HG02885 (cell line): ENCODE measurements at regions not wholly inside any gene's neighbourhood (a gene's known extent, or its start where the extent isn't known, plus 50 kb on each side); places are given as distances from the start of the nearest gene placed in this dataset.
"Not testable (repeated sequence)": the region's sequence is repeated elsewhere in the genome, so short reads cannot be mapped to it uniquely, and the experiment has no call there.

Experiments used
- ATAC-seq: cut with Tn5 transposase; IDR thresholded peaks from one replicate; pipeline ENCODE4 v1.9.1; 2021; ENCODE audit warnings: mild to moderate bottlenecking; ENCODE audit not compliant: unreplicated experiment, poor library complexity

- no peak for ATAC-seq
These were observed 536.9 kb upstream of the HS3ST5 start for GRCh38 chr6:114879693-114880092.

GRCh38 chr6:114878091-114878490, 535.3 kb upstream of the HS3ST5 start:
- no peak for ATAC-seq

DNA sequence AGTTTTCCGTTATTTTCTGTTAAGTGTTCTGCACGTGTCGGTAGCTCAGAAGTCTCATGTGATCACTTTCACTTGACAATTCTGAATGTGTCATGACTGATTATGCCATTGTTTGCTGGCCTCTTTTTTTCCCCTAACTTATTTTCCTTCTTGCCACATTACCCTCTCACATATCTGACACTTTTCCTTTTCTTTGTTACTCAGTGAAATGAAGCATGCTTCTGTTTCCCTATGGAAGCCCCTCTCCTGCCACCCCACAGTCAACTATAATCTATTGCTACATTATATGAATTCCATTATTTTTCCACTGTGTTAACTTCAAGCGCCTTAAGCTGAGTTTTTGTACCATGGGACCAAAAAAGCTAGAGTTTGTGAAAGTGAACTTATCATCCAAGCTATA, 531.6 kb upstream of the HS3ST5 start:
- ATAC-seq = no peak

GRCh38 chr6:114865506-114865905, 522.7 kb upstream of the HS3ST5 start:
- not testable (repeated sequence) for ATAC-seq

DNA sequence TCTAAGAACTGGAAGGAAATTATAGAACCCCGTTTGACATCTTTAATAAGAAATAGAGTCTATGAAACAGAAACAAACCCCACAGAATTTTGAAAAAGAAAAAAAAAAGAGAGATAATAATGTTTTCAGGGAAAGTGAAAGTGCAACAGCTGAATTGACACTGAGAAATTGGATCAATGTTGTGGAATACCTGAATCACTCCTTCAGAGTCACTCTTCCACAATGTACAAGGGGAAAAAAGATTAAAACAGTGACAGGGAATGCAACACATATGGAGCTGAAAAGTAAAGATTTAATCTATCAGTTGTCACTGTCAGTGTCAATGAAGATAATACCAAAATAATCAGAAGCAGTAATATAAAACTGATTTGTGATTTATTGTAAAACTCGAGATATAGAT, 520.8 kb upstream of the HS3ST5 start:
- no peak for ATAC-seq

GRCh38 chr6:114862819-114863218, 520.0 kb upstream of the HS3ST5 start:
- no peak for ATAC-seq

- no peak for ATAC-seq
These were observed 519.2 kb upstream of the HS3ST5 start for GRCh38 chr6:114862064-114862463.

- no peak for ATAC-seq
These were observed 501.5 kb upstream of the HS3ST5 start for GRCh38 chr6:114844359-114844758.

DNA sequence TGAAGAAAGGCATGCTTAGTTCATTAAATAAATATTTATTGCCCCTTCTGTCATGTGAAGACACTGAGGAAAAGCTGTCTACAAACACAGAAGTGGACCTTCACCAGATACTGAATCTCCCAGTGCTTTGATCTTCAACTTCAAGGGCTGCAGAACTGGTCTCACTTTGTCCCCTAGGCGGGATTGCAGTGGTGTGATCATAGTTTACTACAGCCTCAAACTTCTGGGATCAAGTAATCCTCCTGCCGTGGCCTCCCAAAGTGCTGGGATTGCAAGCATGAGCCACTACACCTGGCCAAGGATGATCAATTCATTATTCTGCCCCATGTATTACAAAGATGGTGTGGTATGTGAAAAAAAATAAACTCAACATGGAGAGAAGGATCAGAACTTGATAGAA, 496.2 kb upstream of the HS3ST5 start:
- no peak for ATAC-seq

- ATAC-seq = no peak
These were observed 490.4 kb upstream of the HS3ST5 start for GRCh38 chr6:114833211-114833610.

- ATAC-seq = no peak
These were observed 487.7 kb upstream of the HS3ST5 start for GRCh38 chr6:114830515-114830914.

- ATAC-seq = no peak
These were observed 484.3 kb upstream of the HS3ST5 start for GRCh38 chr6:114827135-114827534.

GRCh38 chr6:114824409-114824808, 481.6 kb upstream of the HS3ST5 start:
- no peak for ATAC-seq

- ATAC-seq = no peak
These were observed 473.9 kb upstream of the HS3ST5 start for GRCh38 chr6:114816678-114817077.

DNA sequence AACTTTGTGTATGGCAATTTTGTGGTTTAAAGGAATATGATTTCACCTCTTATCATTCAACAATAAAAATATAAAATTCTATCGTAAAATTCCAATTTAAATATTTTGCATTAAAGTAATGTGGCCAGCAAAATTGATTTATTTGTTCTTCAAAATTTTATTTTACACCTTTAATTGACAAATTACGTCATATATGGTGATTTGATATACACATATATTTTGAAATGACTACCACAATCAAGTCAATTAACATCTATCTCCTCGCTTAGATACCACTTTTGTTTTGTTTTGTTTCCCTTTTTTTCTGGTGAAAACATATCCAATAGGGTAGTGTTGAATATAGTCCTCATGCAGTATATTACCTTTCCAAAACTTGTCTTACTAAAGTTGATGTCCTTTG, 467.6 kb upstream of the HS3ST5 start:
- no peak for ATAC-seq

- ATAC-seq = not testable (repeated sequence)
These were observed 462.6 kb upstream of the HS3ST5 start for GRCh38 chr6:114805426-114805825.

- ATAC-seq = no peak
These were observed 453.8 kb upstream of the HS3ST5 start for GRCh38 chr6:114796576-114796975.

GRCh38 chr6:114793428-114793827, 450.6 kb upstream of the HS3ST5 start:
- ATAC-seq = no peak

DNA sequence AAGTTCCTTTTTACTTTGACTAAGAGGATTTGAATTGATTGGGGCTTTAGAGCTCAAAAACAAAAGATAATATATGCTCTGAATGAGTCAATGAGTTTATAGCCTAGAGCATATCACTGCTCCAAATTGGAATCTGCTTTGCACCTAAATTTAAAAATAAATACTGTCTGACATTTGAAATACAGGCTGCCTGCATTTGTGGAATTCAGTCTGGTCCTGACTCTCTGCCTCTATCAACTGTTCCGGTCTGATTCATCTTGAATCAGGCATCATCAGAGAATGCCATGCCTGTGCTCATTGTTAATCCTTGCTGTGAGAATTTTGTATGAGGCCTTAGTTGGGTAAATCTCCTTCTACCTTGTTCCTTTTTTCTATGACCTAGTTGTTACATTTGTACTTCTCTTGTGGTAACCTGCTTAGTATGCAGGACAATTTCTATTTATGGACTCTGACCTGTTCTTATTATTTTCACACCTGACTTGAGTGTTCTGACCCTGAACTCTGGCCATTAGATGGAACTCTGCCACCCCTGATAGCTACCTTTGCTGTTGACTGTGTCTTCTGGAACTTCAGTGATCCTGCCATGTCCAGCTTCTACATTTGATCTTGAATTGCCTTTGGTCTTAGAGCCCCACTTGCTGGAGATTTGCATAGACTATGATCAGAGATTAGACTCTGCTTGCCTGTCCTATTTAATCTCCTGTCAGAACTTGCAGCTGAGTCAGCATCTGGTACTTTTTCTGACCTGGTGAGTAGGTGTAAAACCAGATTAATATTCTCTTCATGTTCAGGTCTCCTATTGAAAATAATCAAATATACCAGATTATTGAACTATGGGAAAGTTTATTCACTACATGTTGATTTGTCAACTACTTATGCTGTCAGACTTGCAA, 442.7 kb upstream of the HS3ST5 start:
- no peak for ATAC-seq

DNA sequence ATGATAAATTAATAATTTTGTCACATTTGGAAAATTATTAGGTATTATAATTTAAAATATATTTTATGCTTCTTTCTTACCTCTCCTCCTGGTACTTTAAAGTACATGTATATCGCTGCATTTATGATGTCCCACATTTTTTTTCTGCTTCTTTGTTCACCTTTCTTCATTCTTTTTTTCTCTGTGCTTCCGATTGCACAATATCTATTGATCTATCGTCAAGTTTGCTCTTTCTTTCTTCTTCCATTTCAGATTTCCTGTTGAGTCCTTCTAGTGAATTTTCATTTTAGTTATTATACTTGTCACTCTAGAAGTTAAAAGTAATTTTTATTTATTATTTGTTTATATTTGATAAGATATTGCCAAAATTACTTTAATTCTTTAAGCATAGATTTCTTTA, 441.0 kb upstream of the HS3ST5 start:
- no peak for ATAC-seq

DNA sequence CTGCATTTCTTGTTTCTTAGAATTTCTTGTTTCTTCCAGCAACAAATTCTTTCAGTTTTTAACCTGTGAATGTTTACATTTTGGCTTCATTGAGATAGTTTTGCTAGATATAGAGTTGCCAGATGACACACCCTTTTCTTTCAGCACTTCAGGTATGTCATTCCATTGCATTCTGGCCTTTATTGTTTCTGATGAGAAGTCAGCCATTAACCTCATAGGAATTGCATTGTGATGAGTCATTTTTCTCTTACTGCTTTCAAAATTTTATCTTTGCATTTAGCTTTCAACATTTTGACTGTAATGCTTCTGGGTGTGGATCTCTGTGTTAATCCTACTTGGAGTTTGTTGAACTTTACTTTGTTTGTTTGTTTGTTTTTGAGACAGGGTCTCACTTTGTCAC, 440.3 kb upstream of the HS3ST5 start:
- ATAC-seq = no peak

DNA sequence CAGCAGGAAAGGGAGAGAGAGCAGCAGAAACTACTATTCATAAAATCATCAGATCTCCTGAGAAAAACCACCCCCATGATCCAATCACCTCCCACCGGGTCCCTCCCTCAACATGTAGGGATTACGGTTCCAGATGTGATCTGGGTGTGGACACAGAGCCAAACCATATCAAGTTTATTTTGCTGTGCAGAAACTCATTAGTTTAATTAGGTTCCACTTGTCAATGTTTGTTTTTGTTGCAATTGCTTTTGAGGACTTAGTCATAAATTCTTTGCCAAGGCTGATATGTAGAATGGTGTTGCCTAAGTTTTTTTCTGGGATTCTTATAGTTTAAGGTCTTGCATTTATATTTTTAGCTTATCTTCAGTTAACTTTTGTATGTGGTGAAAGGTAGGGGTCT, 422.0 kb upstream of the HS3ST5 start:
- no peak for ATAC-seq
